ENCODE measurements at regions not wholly inside any gene's neighbourhood (a gene's known extent, or its start where the extent isn't known, plus 50 kb on each side); places are given as distances from the start of the nearest gene placed in this dataset.

GRCh38 chr5:117249086-117249815 lies 674.6 kb upstream of the SEMA6A start:
- no peak for DNase-seq

DNA sequence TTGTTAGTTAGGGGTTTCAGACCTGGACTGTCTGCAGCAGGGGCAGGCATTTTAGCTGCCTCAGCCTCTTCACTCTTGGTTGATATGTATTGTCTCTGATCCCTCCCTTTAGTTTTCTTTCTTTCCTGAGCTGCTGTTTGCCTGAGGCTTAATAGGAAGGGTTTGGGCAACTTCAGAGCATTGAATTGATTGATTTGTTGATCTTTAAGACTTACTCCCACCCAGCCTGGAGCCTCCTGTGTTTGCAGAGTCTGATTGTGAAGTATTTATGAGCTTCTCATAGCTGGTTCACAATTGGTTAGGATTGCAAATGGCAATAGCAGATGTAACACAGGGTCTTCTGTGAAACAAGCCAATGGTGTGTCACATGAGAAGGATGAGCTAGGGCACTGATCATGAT lies 671.8 kb upstream of the SEMA6A start:
- DNase-seq, result no peak

DNA sequence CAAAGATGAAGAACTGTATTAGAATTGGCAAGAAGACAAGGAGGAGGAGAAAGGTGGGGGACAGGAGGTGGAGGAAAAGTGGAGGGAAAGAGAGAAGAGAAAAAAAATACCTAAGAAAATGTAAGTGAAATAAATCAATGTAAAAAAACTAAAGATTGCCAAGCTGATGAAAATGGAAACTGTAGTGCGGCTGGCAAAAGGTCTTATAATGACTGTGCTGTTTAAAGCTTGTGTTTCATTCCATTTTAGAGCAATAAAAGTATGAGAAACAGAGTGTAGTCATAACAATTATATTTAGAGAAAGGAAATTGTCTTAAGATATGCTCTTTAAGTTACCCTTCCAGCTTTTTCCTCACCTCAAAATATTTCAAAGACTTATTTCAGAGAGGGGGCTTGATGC lies 670.5 kb upstream of the SEMA6A start:
- no peak for DNase-seq

DNA sequence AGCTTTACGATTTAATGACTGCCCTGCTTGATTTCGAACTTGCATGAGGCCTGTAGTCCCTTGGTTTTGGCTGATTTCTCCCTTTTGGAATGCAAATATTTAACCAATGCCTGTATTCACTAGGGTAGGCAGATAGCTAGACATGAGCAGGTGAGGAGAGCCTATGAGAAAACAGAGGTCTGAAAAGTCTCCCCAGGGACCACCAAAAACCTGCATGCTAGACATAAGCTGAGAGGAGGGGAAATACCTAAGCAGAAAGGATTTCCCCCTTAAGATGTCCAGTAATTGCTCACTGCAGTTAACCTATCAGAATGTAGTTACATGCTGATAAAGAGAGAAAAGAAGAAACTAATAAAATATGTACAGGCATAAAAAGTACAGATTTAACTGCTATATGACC lies 667.4 kb upstream of the SEMA6A start:
- DNase-seq, result no peak

DNA sequence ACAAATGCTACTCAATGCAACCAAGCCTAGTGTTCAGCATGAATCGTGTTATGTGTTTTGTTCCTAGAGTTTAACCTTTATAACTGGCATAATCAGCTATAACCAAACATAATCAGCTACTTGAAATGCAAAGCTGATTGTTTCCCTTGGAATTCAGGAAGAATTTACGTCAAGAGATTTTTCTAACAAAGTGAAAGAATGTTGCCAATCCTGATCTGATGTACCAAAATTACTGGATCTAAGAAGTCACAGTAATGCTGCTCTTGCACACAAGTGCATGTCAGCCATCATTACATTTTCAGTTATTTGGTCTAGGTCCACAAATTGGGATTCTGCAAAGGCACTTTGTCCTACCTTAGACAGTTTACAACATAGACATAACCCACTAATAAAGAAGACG lies 662.3 kb upstream of the SEMA6A start:
- no peak for DNase-seq

GRCh38 chr5:117235786-117236185 lies 661.2 kb upstream of the SEMA6A start:
- DNase-seq, result no peak

DNA sequence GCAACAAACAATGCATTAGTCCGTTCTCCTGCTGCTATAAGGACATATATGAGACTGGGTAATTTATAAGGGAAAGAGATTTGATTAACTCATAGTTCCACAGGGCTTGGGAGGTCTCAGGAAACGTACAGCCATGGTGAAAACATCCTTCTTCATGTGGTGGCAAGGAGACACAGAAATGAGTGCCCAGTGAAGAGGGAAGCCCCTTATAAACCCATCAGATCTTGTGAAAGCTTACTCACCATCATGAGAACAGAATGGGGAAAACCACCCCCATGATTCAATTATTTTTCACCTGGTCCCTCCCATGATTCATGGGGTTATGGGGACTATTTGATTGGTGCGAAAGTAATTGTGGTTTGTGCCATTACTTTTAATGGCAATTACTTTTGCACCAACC lies 655.8 kb upstream of the SEMA6A start:
- no peak for DNase-seq

DNA sequence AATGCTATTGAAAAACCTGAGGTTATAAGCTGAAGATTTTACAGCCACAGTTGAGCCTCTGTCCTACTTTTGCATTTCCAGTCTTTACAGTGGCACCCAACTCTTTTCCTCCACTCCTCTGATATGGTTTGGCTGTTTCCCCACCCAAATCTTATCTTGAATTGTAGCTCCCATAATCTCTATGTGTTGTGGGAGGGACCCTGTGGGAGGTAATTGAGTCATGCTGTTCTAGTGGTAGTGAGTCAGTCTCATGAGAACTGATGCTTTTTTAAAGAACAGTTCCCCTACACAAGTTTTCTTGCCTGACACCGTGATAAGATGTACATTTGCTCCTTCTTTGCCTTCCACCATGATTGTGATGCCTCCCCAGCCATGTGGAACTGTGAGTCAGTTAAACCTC lies 646.1 kb upstream of the SEMA6A start:
- DNase-seq, result no peak

- no peak for DNase-seq
These were observed 644.2 kb upstream of the SEMA6A start for GRCh38 chr5:117218789-117219188.

DNA sequence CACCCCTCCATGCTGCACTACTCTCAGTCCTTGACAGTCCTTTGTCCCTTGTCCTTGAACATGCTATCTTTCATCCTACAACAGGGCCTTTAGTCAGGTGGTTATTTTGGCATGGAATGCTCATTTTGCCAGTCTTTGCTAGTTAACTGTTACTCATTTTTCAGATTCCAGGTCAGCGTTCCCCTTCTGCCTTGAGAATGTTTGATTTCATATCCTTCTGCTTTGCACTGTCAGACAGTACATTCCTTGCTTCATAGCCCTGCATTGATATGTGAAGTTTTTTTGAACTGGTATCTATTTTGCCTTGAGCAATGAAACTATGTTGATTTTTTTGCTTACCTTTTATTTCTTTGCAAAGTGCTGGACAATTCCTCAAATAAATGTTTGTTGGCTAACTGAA lies 638.2 kb upstream of the SEMA6A start:
- no peak for DNase-seq

DNA sequence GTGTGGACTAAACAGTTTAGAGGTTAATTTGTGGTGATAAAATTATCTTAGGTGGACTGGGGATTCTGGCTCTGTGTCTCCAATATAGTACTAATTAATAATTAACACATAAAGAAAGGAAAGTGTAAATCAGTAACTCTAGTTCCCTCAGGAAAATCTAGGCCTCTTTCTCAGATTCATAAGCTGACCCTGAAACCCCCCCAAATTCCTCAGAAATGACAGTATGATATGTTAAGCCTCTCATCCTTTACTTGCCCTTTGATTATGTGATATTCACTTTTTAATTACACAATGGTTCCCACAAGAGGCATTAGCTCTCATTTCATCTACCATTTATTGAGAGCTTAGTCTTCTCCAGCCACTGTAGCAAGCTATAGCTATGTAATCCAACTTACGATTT lies 636.2 kb upstream of the SEMA6A start:
- no peak for DNase-seq

- no peak for DNase-seq
These were observed 634.9 kb upstream of the SEMA6A start for GRCh38 chr5:117209479-117209878.

DNA sequence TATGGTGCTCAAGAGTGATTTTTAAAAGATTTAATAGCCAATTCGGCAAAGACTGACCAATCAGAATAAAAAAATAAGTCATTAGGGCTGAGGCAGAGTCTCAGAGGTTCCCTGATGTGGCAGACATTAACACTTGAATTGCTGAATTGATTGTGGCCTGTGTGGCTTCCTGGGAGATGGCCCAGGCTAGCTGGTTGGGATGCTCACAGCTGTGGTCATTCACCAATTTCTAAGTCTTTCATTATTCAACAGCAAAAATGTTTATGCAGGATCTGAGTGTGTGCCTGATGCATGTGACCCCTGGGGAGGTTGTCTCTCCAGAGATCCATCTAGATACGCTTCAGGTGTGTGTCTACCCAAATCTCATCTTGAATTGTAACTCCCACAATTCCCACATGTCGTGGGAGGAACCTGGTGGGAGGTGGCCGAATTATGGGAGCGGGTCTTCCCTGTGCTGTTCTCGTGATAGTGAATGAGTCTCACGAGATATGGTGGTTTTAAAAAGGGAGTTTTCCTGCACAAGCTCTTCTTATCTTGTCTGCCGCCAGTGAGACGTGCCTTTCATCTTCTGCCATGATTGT lies 632.6 kb upstream of the SEMA6A start:
- no peak for DNase-seq

DNA sequence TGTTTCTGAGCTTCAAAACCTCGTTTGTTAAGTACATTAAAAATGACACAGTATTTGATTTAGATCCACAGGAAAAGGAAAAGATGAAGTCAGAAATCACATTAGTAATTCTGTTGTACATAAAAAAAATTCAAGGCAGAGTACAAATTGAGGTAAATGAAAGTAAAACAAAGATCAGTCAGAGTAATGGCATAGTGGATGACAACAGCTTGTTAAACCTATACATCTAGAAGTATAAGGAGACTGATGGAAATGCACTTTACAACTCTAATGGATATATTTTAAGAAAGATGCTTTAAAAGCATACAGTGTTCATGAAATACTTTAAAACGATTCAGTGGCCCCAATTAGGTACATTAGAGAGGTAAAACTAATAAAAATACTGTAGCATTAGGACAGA lies 631.3 kb upstream of the SEMA6A start:
- no peak for DNase-seq

GRCh38 chr5:117204926-117205869 lies 630.6 kb upstream of the SEMA6A start:
- DNase-seq, result peak; percentile 59

- no peak for DNase-seq
These were observed 629.8 kb upstream of the SEMA6A start for GRCh38 chr5:117204404-117204803.

- no peak for DNase-seq
These were observed 629.0 kb upstream of the SEMA6A start for GRCh38 chr5:117203584-117203983.

GRCh38 chr5:117201001-117201400 lies 626.4 kb upstream of the SEMA6A start:
- DNase-seq, result no peak

DNA sequence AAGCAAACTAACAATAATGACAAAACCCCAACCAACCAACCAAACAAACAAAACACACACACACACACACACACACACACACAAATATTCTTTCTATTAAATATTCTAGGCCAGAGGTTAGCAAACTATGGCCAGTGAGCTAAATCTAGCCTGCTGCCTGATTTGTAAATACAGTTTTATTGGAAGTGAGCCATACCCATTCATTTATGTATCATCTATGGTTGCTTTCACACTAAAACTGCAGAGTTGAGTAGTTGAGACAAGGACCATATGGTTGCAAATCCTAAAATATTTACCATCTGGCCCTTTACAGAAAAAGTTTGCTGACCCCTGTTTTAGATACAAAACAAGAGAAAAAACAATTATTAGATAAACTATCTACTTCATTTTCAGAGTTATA lies 620.5 kb upstream of the SEMA6A start:
- peak; percentile 8 for DNase-seq

DNA sequence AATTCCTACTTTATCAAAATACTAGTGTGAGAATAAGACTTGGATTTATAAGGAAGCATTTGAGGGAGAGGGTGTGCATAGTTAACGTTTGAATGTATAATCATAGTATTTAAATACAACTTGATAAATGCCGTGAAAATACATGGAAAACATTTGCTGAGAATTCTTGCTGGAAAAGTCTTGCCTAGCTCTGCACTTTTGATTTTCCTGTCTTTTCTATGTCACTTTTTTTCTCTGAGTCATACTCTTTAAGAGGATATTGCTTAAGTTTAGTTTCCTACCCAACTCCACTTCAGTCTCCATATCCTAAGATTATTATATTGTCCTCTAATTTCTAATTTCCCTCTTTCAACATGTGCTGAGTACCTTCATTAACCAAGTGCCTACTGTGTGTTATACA lies 616.6 kb upstream of the SEMA6A start:
- DNase-seq, result no peak

- DNase-seq, result no peak
These were observed 615.2 kb upstream of the SEMA6A start for GRCh38 chr5:117189784-117190183.

GRCh38 chr5:117188211-117188610 lies 613.6 kb upstream of the SEMA6A start:
- no peak for DNase-seq

DNA sequence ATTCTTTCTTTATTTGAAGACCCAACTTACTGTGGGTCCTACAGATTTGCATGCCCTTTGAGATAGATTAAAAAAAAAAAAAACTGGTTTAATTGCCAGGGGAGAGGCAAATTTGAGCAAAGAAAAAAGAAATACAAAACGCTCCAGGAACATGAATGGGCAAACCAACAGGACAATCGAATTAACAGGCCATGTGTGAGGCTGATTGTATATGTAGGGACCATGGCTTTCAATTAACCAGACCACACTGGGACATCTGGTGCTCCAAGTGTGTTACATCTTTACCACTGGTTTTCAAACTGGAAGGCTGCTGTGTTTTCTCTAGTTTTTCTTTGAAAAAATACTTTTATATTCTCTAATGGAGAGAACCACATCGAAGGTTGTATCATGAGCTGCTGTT lies 612.1 kb upstream of the SEMA6A start:
- no peak for DNase-seq

GRCh38 chr5:117183326-117183725 lies 608.7 kb upstream of the SEMA6A start:
- no peak for DNase-seq

Data from NCI-H2171 (cell line).